Naive thymus-derived CD4-positive, alpha-beta T cell (primary cell): ENCODE measurements at regions not wholly inside any gene's neighbourhood (a gene's known extent, or its start where the extent isn't known, plus 50 kb on each side); places are given as distances from the start of the nearest gene placed in this dataset.

ENCODE experiments used
- ATAC-seq: fragments of 150-1000 bp; cut with Tn5 transposase; 2 replicates; pipeline ENCODE4 v1.10.0; 2021; ENCODE audit warnings: mild to moderate bottlenecking, moderate library complexity
- CTCF ChIA-PET: fragments of 350-600 bp; sonication (Branson Sonifier 250); formaldehyde crosslinking; loops from one replicate; lab custom pipeline; 2021; ENCODE audit warnings: antibody characterized with exemption; lab: Charles Lee
- POLR2A ChIA-PET: fragments of 350-600 bp; sonication (Branson Sonifier 250); formaldehyde crosslinking; loops from one replicate; lab custom pipeline; 2021; ENCODE audit warnings: antibody characterized with exemption, inconsistent platforms; lab: Charles Lee
- DNase-seq, 9 donors: peaks; one replicate each; pipeline versions ENCODE4 v3.0.0 to v3.0.0-alpha.2; 2020 to 2022; ENCODE audit warnings: mixed read lengths in 1 of 9
- H3K27ac ChIP-seq: one replicate; pipeline ENCODE4 v1.7.0; 2013; ENCODE audit warnings: mild to moderate bottlenecking, low read depth, low read length, moderate library complexity
- H3K27me3 ChIP-seq, 2 donors: one replicate each; pipeline ENCODE4 v1.7.0; 2013; ENCODE audit warnings: low read length in 2 of 2, mild to moderate bottlenecking in 2 of 2, moderate library complexity in 2 of 2; ENCODE audit not compliant: control insufficient read depth in 2 of 2, insufficient read depth in 2 of 2
- H3K36me3 ChIP-seq, 3 experiments: 1 replicate in 2 of 3; 2 replicates in 1 of 3; pipeline ENCODE4 v1.7.0; 2013; ENCODE audit warnings: low read length in 3 of 3, mild to moderate bottlenecking in 3 of 3, moderate library complexity in 1 of 3; ENCODE audit not compliant: insufficient read depth in 3 of 3, control insufficient read depth in 2 of 3
- H3K4me1 ChIP-seq, 2 donors: one replicate each; pipeline ENCODE4 v1.7.0; 2013; ENCODE audit warnings: low read length in 2 of 2, mild to moderate bottlenecking in 2 of 2, moderate library complexity in 1 of 2; ENCODE audit not compliant: control insufficient read depth in 2 of 2, insufficient read depth in 2 of 2
- H3K4me3 ChIP-seq: 2 replicates; pipeline ENCODE4 v1.7.0; 2013; ENCODE audit warnings: mild to moderate bottlenecking, low read length
- H3K9me3 ChIP-seq, 3 experiments: 1 replicate in 2 of 3; 2 replicates in 1 of 3; pipeline ENCODE4 v1.7.0; 2013; ENCODE audit warnings: low read length in 3 of 3; ENCODE audit not compliant: control insufficient read depth in 2 of 3
- H3K27ac Mint-ChIP-seq, 9 donors: one replicate each; pipeline ENCODE4 v1.8.0; 2020 to 2022; ENCODE audit warnings: mixed read lengths in 9 of 9, mild to moderate bottlenecking in 8 of 9, moderate library complexity in 5 of 9, inconsistent platforms in 2 of 9
- H3K27me3 Mint-ChIP-seq, 5 donors: one replicate each; pipeline ENCODE4 v1.8.0; 2021 to 2022; ENCODE audit warnings: mixed read lengths in 5 of 5, mild to moderate bottlenecking in 1 of 5
- H3K36me3 Mint-ChIP-seq, 5 donors: one replicate each; pipeline ENCODE4 v1.8.0; 2020 to 2022; ENCODE audit warnings: mixed read lengths in 5 of 5, mild to moderate bottlenecking in 3 of 5, inconsistent platforms in 1 of 5
- H3K4me1 Mint-ChIP-seq, 7 donors: one replicate each; pipeline ENCODE4 v1.8.0; 2020 to 2022; ENCODE audit warnings: mixed read lengths in 7 of 7, mild to moderate bottlenecking in 3 of 7, inconsistent platforms in 1 of 7
- H3K4me3 Mint-ChIP-seq, 10 donors: one replicate each; pipeline ENCODE4 v1.8.0; 2020 to 2022; ENCODE audit warnings: mild to moderate bottlenecking in 10 of 10, mixed read lengths in 10 of 10, moderate library complexity in 6 of 10, inconsistent platforms in 2 of 10
- H3K9me3 Mint-ChIP-seq, 11 donors: one replicate each; pipeline ENCODE4 v1.8.0; 2020 to 2022; ENCODE audit warnings: mixed read lengths in 11 of 11, mild to moderate bottlenecking in 4 of 11, inconsistent platforms in 1 of 11, moderate library complexity in 1 of 11
- intact Hi-C, 2 donors: fragments of 100-400 bp; cut with micrococcal nuclease; formaldehyde crosslinking; loops; one replicate each; pipeline ENCODE4 v1.15.1; 2023

GRCh38 chr2:228723599-228723998, 542.1 kb upstream of the SPHKAP start:
- CTCF ChIA-PET: no interaction called here

GRCh38 chr2:228722311-228722710, 540.8 kb upstream of the SPHKAP start:
- no peak for DNase-seq
- H3K27ac Mint-ChIP-seq: no peak overlapping the region
- CTCF ChIA-PET: no interaction called here
- Histone ChIP-seq H3K4me3 (no peak overlapping the region), H3K27ac (no peak overlapping the region), H3K27me3 (no peaks in the 10 kb centered on the region), H3K36me3 (no peaks in the 10 kb centered on the region), H3K4me1 (no peaks in the 10 kb centered on the region), H3K9me3 (peaks cover 0 to 3% (median 0%) of the 10 kb centered on the region in 3 experiments)
- H3K9me3 Mint-ChIP-seq: peaks cover 0 to 13% (median 1%) of the 10 kb centered on the region in 11 donors
- H3K4me1 Mint-ChIP-seq: no peaks in the 10 kb centered on the region
- POLR2A ChIA-PET: no interaction called here
- H3K27me3 Mint-ChIP-seq: no peaks in the 10 kb centered on the region
- intact Hi-C loops: no loop called here
- no peak overlapping the region for H3K4me3 Mint-ChIP-seq
- H3K36me3 Mint-ChIP-seq: no peaks in the 10 kb centered on the region
- no peak for ATAC-seq

More at GRCh38 chr2:228723599-228723998, 542.1 kb upstream of the SPHKAP start:
- intact Hi-C loops: no loop called here
- no peak for DNase-seq
- no peak overlapping the region for H3K4me3 Mint-ChIP-seq
- Histone ChIP-seq H3K36me3 (no peaks in the 10 kb centered on the region), H3K27me3 (no peaks in the 10 kb centered on the region), H3K27ac (no peak overlapping the region), H3K4me1 (no peaks in the 10 kb centered on the region), H3K9me3 (peaks cover 0 to 3% (median 0%) of the 10 kb centered on the region in 3 experiments), H3K4me3 (no peak overlapping the region)
- no peaks in the 10 kb centered on the region for H3K4me1 Mint-ChIP-seq
- H3K27ac Mint-ChIP-seq: no peak overlapping the region
- peaks cover 0 to 14% (median 1%) of the 10 kb centered on the region in 11 donors for H3K9me3 Mint-ChIP-seq
- ATAC-seq: no peak
- no peaks in the 10 kb centered on the region for H3K27me3 Mint-ChIP-seq
- H3K36me3 Mint-ChIP-seq: no peaks in the 10 kb centered on the region
- POLR2A ChIA-PET: no interaction called here

- POLR2A ChIA-PET: no interaction called here
- no peaks in the 10 kb centered on the region for H3K4me1 Mint-ChIP-seq
- no peak overlapping the region for H3K4me3 Mint-ChIP-seq
- Histone ChIP-seq H3K36me3 (no peaks in the 10 kb centered on the region), H3K27ac (no peak overlapping the region), H3K4me3 (no peak overlapping the region), H3K9me3 (peaks cover 0 to 3% (median 0%) of the 10 kb centered on the region in 3 experiments), H3K27me3 (no peaks in the 10 kb centered on the region), H3K4me1 (no peaks in the 10 kb centered on the region)
- intact Hi-C loops: no loop called here
- ATAC-seq (no peak), DNase-seq (no peak)
- H3K27ac Mint-ChIP-seq: no peak overlapping the region
- H3K9me3 Mint-ChIP-seq: peaks cover 0 to 13% (median 1%) of the 10 kb centered on the region in 11 donors
- H3K36me3 Mint-ChIP-seq: no peaks in the 10 kb centered on the region
- CTCF ChIA-PET: no interaction called here
- H3K27me3 Mint-ChIP-seq: no peaks in the 10 kb centered on the region
Measured at GRCh38 chr2:228720895-228721294, 539.4 kb upstream of the SPHKAP start.

- Histone ChIP-seq H3K9me3 (no peaks in the 10 kb centered on the region), H3K4me3 (no peak overlapping the region), H3K36me3 (no peaks in the 10 kb centered on the region), H3K27me3 (no peaks in the 10 kb centered on the region), H3K27ac (no peak overlapping the region), H3K4me1 (no peaks in the 10 kb centered on the region)
- no peaks in the 10 kb centered on the region for H3K4me1 Mint-ChIP-seq
- CTCF ChIA-PET: no interaction called here
- intact Hi-C loops: no loop called here
- POLR2A ChIA-PET: no interaction called here
- no peaks in the 10 kb centered on the region for H3K27me3 Mint-ChIP-seq
- no peak overlapping the region for H3K4me3 Mint-ChIP-seq
- DNase-seq (no peak), ATAC-seq (no peak)
- H3K36me3 Mint-ChIP-seq: no peaks in the 10 kb centered on the region
- H3K27ac Mint-ChIP-seq: no peak overlapping the region
- peaks cover 0 to 32% (median 5%) of the 10 kb centered on the region in 11 donors for H3K9me3 Mint-ChIP-seq
Measured at GRCh38 chr2:228709788-228710371, 528.4 kb upstream of the SPHKAP start.

GRCh38 chr2:228707846-228708245, 526.4 kb upstream of the SPHKAP start:
- CTCF ChIA-PET: no interaction called here
- no peak for ATAC-seq

GRCh38 chr2:228705318-228705717, 523.8 kb upstream of the SPHKAP start:
- Mint-ChIP-seq H3K36me3 (no peaks in the 10 kb centered on the region), H3K9me3 (peaks cover 0 to 20% (median 4%) of the 10 kb centered on the region in 11 donors), H3K4me3 (no peak overlapping the region), H3K4me1 (no peaks in the 10 kb centered on the region), H3K27me3 (no peaks in the 10 kb centered on the region), H3K27ac (no peak overlapping the region)
- no peaks in the 10 kb centered on the region for H3K27me3 ChIP-seq
- no peak overlapping the region for H3K4me3 ChIP-seq
- ATAC-seq (no peak), DNase-seq (no peak)
- ChIA-PET CTCF (no interaction called here), POLR2A (no interaction called here)
- H3K4me1 ChIP-seq: no peaks in the 10 kb centered on the region
- no peaks in the 10 kb centered on the region for H3K9me3 ChIP-seq
- intact Hi-C loops: no loop called here
- no peak overlapping the region for H3K27ac ChIP-seq
- H3K36me3 ChIP-seq: no peaks in the 10 kb centered on the region

More at GRCh38 chr2:228707846-228708245, 526.4 kb upstream of the SPHKAP start:
- Histone ChIP-seq H3K27ac (no peak overlapping the region), H3K27me3 (no peaks in the 10 kb centered on the region), H3K9me3 (no peaks in the 10 kb centered on the region), H3K4me1 (no peaks in the 10 kb centered on the region), H3K4me3 (no peak overlapping the region), H3K36me3 (no peaks in the 10 kb centered on the region)
- H3K27ac Mint-ChIP-seq: no peak overlapping the region
- H3K27me3 Mint-ChIP-seq: no peaks in the 10 kb centered on the region
- no peaks in the 10 kb centered on the region for H3K36me3 Mint-ChIP-seq
- peaks cover 0 to 26% (median 4%) of the 10 kb centered on the region in 11 donors for H3K9me3 Mint-ChIP-seq
- DNase-seq: no peak
- POLR2A ChIA-PET: no interaction called here
- no peak overlapping the region for H3K4me3 Mint-ChIP-seq
- intact Hi-C loops: no loop called here
- no peaks in the 10 kb centered on the region for H3K4me1 Mint-ChIP-seq

GRCh38 chr2:228703152-228703551, 521.7 kb upstream of the SPHKAP start:
- Mint-ChIP-seq H3K4me1 (no peaks in the 10 kb centered on the region), H3K27ac (no peak overlapping the region), H3K27me3 (no peaks in the 10 kb centered on the region), H3K4me3 (no peak overlapping the region), H3K9me3 (peaks cover 0 to 10% (median 3%) of the 10 kb centered on the region in 11 donors), H3K36me3 (no peaks in the 10 kb centered on the region)
- Histone ChIP-seq H3K4me1 (no peaks in the 10 kb centered on the region), H3K36me3 (no peaks in the 10 kb centered on the region), H3K27ac (no peak overlapping the region), H3K27me3 (no peaks in the 10 kb centered on the region), H3K9me3 (no peaks in the 10 kb centered on the region), H3K4me3 (no peak overlapping the region)
- ChIA-PET CTCF (no interaction called here), POLR2A (no interaction called here)
- intact Hi-C loops: no loop called here
- DNase-seq (no peak), ATAC-seq (no peak)
